Erythroblast (primary cell): ENCODE measurements at regions not wholly inside any gene's neighbourhood (a gene's known extent, or its start where the extent isn't known, plus 50 kb on each side); places are given as distances from the start of the nearest gene placed in this dataset.
"Not testable (repeated sequence)": the region's sequence is repeated elsewhere in the genome, so short reads cannot be mapped to it uniquely, and the experiment has no call there.

ENCODE experiments used
- DNase-seq, 2 experiments: peaks; one replicate each; lab custom pipeline; 2025; lab: John Stamatoyannopoulos, UW
- GATA1 ChIP-seq: IDR thresholded peaks from 2 replicates; pipeline ENCODE4 v1.6.1; 2011; ENCODE audit warnings: low read depth, mild to moderate bottlenecking, control low read depth, low read length, moderate library complexity
- POLR2A ChIP-seq: IDR thresholded peaks from 2 replicates; pipeline ENCODE4 v1.6.1; 2011; ENCODE audit warnings: mild to moderate bottlenecking, low read length

- no peak for DNase-seq
- TF ChIP-seq POLR2A, result no peak
- no peak for TF ChIP-seq GATA1
Measured at GRCh38 chr1:143643148-143643885, 328.5 kb downstream of the FAM72C start.

- TF ChIP-seq POLR2A (no peak), GATA1 (no peak)
Measured at GRCh38 chr1:143625886-143626285, 345.9 kb downstream of the FAM72C start.

GRCh38 chr1:143619851-143620250 is 351.9 kb downstream of the FAM72C start:
- TF ChIP-seq GATA1 (no peak), POLR2A (no peak)
- DNase-seq, result no peak

More at GRCh38 chr1:143625886-143626285, 345.9 kb downstream of the FAM72C start:
- DNase-seq, result no peak

GRCh38 chr1:143611159-143611558 is 360.6 kb downstream of the FAM72C start:
- peak in 1 of 2 experiments; percentile 2 for DNase-seq
- TF ChIP-seq POLR2A, result no peak
- TF ChIP-seq GATA1, result no peak

GRCh38 chr1:143610196-143610595 is 361.6 kb downstream of the FAM72C start:
- DNase-seq, result no peak
- TF ChIP-seq POLR2A (no peak), GATA1 (no peak)

- TF ChIP-seq GATA1 (no peak), POLR2A (no peak)
- DNase-seq, result no peak
Measured at GRCh38 chr1:143604887-143605286, 366.9 kb downstream of the FAM72C start.

- no peak for TF ChIP-seq POLR2A
- no peak for TF ChIP-seq GATA1
- no peak for DNase-seq
Measured at GRCh38 chr1:143584508-143584907, 387.3 kb downstream of the FAM72C start.

- TF ChIP-seq GATA1, result no peak
- no peak for TF ChIP-seq POLR2A
- DNase-seq, result no peak
Measured at GRCh38 chr1:143574891-143575520, 396.8 kb downstream of the FAM72C start.

- DNase-seq, result not testable (repeated sequence)
Measured at GRCh38 chr1:143572661-143573060, 399.1 kb downstream of the FAM72C start.

- DNase-seq, result not testable (repeated sequence)
Measured at GRCh38 chr1:143563761-143564160, 408.0 kb downstream of the FAM72C start.

GRCh38 chr1:143553627-143554026 is 418.2 kb downstream of the FAM72C start:
- no peak for DNase-seq
- TF ChIP-seq POLR2A (no peak), GATA1 (no peak)

- not testable (repeated sequence) for DNase-seq
Measured at GRCh38 chr1:143504703-143505102, 467.1 kb downstream of the FAM72C start.

GRCh38 chr1:143504080-143504479 is 467.7 kb downstream of the FAM72C start:
- DNase-seq, result not testable (repeated sequence)

- not testable (repeated sequence) for DNase-seq
Measured at GRCh38 chr1:143503048-143503447, 468.7 kb downstream of the FAM72C start.

- DNase-seq, result not testable (repeated sequence)
Measured at GRCh38 chr1:143502038-143502437, 469.7 kb downstream of the FAM72C start.

GRCh38 chr1:143498059-143498749 is 473.6 kb downstream of the FAM72C start:
- DNase-seq, result not testable (repeated sequence)
